K562 (cell line): ENCODE measurements at regions not wholly inside any gene's neighbourhood (a gene's known extent, or its start where the extent isn't known, plus 50 kb on each side); places are given as distances from the start of the nearest gene placed in this dataset.

Experiments used
- CBFB ChIP-seq: sonication (generic); formaldehyde crosslinking; IDR thresholded peaks from 2 replicates; pipeline ENCODE4 v1.4.0; 2020; ENCODE audit warnings: mild to moderate bottlenecking, missing genetic modification reagents
- CHCHD3 ChIP-seq: fragments of 250-450 bp; sonication (Bioruptor Pico); IDR thresholded peaks from 2 replicates; pipeline ENCODE4 v2.1.2; 2022; ENCODE audit warnings: mild to moderate bottlenecking
- EP300 ChIP-seq: IDR thresholded peaks from 2 replicates; pipeline ENCODE4 v1.6.1; 2012; ENCODE audit warnings: low read length, improper control_type of control experiment
- EWSR1 ChIP-seq: fragments of 450-650 bp; IDR thresholded peaks from 2 replicates; pipeline ENCODE4 v1.6.1; 2018; ENCODE audit warnings: borderline replicate concordance, mild to moderate bottlenecking, low read depth, moderate library complexity; ENCODE audit not compliant: partially characterized antibody
- FOXA3 ChIP-seq, 2 experiments: fragments of 450-650 bp in 1 of 2; sonication (generic) in 1 of 2; formaldehyde crosslinking; IDR thresholded peaks in 1 of 2; conservative IDR thresholded peaks in 1 of 2; 2 replicates each; pipeline versions ENCODE4 v1.4.0 to v1.8.0; 2020 to 2022; ENCODE audit warnings: mild to moderate bottlenecking in 2 of 2, missing genetic modification reagents in 1 of 2
- GTF2F1 ChIP-seq: IDR thresholded peaks from 2 replicates; pipeline ENCODE4 v1.6.1; 2011; ENCODE audit warnings: low read depth, low read length, improper control_type of control experiment
- HDGF ChIP-seq: fragments of 450-650 bp; IDR thresholded peaks from 2 replicates; pipeline ENCODE4 v1.6.1; 2016
- HLTF ChIP-seq: fragments of 450-650 bp; IDR thresholded peaks from 2 replicates; pipeline ENCODE4 v1.6.1; 2016
- KLF10 ChIP-seq: fragments of 250-450 bp; sonication (Bioruptor Pico); IDR thresholded peaks from 2 replicates; pipeline ENCODE4 v1.6.1; 2021; ENCODE audit warnings: matching md5 sums
- MED1 ChIP-seq: sonication (generic); formaldehyde crosslinking; IDR thresholded peaks from 2 replicates; pipeline ENCODE4 v1.8.1; 2023; ENCODE audit warnings: missing genetic modification reagents, borderline replicate concordance
- MIER1 ChIP-seq: fragments of 450-650 bp; IDR thresholded peaks from 2 replicates; pipeline ENCODE4 v1.6.1; 2016; ENCODE audit warnings: antibody characterized with exemption, mild to moderate bottlenecking, low read depth
- NFATC3 ChIP-seq: fragments of 450-650 bp; IDR thresholded peaks from 2 replicates; pipeline ENCODE4 v1.6.1; 2017; ENCODE audit warnings: mild to moderate bottlenecking
- SMAD3 ChIP-seq: fragments of 450-650 bp; formaldehyde crosslinking; conservative IDR thresholded peaks from 2 replicates; pipeline ENCODE4 v1.4.0; 2020; ENCODE audit warnings: mild to moderate bottlenecking
- TRIM28 ChIP-seq: fragments of 450-650 bp; IDR thresholded peaks from 2 replicates; pipeline ENCODE4 v1.6.1; 2017
- ZNF316 ChIP-seq: fragments of 450-650 bp; IDR thresholded peaks from 2 replicates; pipeline ENCODE4 v1.6.1; 2016
- ZNF384 ChIP-seq: IDR thresholded peaks from 2 replicates; pipeline ENCODE4 v1.6.1; 2012; ENCODE audit warnings: low read depth, low read length, improper control_type of control experiment
- TF ChIP-seq, protein P1 (sequence below): IDR thresholded peaks from 2 replicates; pipeline ENCODE4 v1.6.1; 2012; ENCODE audit warnings: low read depth, low read length, improper control_type of control experiment, borderline replicate concordance
- TF ChIP-seq, protein P2 (sequence below): fragments of 450-650 bp; IDR thresholded peaks from 2 replicates; pipeline ENCODE4 v1.6.1; 2016; ENCODE audit warnings: mild to moderate bottlenecking, moderate library complexity
- TF ChIP-seq, protein P3 (sequence below): sonication (generic); IDR thresholded peaks from 2 replicates; pipeline ENCODE4 v1.6.1; 2016

DNA sequence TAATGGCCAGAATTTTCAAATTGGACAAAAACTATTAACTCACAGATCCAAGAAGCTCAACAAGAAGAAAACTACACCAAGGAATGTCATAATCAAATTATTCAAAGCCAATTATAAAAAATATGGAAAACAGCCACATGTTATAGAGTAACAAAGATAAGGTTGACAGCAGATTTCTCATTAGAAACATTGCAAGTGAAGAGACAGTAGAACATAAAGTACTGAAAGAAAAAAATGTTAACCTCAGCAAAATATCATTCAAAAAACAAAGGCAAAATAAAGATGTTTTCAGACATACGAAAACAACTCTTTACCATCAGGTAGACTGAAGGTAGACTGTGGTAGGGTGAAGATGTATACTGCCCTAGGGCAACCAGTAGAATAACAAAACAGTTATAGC is 83.4 kb downstream of the KCNRG start (continued):
- TF ChIP-seq, protein P1, sequence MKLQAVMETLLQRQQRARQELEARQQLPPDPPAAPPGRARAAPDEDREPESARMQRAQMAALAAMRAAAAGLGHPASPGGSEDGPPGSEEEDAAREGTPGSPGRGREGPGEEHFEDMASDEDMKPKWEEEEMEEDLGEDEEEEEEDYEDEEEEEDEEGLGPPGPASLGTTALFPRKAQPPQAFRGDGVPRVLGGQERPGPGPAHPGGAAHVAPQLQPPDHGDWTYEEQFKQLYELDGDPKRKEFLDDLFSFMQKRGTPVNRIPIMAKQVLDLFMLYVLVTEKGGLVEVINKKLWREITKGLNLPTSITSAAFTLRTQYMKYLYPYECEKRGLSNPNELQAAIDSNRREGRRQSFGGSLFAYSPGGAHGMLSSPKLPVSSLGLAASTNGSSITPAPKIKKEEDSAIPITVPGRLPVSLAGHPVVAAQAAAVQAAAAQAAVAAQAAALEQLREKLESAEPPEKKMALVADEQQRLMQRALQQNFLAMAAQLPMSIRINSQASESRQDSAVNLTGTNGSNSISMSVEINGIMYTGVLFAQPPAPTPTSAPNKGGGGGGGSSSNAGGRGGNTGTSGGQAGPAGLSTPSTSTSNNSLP = no peak
- no peak for TF ChIP-seq KLF10 (CRISPR knock-in tag)
- no peak for TF ChIP-seq GTF2F1
- TF ChIP-seq MED1 (CRISPR knock-in tag) = no peak
- no peak for TF ChIP-seq FOXA3 (CRISPR knock-in tag; conservative IDR thresholded peaks at IDR 0.05 in 1 of 2, IDR thresholded peaks at IDR 0.05 in 1 of 2)
- peak; percentile 98 for TF ChIP-seq ZNF316
- peak; percentile 92 for TF ChIP-seq TRIM28
- TF ChIP-seq, protein P2, sequence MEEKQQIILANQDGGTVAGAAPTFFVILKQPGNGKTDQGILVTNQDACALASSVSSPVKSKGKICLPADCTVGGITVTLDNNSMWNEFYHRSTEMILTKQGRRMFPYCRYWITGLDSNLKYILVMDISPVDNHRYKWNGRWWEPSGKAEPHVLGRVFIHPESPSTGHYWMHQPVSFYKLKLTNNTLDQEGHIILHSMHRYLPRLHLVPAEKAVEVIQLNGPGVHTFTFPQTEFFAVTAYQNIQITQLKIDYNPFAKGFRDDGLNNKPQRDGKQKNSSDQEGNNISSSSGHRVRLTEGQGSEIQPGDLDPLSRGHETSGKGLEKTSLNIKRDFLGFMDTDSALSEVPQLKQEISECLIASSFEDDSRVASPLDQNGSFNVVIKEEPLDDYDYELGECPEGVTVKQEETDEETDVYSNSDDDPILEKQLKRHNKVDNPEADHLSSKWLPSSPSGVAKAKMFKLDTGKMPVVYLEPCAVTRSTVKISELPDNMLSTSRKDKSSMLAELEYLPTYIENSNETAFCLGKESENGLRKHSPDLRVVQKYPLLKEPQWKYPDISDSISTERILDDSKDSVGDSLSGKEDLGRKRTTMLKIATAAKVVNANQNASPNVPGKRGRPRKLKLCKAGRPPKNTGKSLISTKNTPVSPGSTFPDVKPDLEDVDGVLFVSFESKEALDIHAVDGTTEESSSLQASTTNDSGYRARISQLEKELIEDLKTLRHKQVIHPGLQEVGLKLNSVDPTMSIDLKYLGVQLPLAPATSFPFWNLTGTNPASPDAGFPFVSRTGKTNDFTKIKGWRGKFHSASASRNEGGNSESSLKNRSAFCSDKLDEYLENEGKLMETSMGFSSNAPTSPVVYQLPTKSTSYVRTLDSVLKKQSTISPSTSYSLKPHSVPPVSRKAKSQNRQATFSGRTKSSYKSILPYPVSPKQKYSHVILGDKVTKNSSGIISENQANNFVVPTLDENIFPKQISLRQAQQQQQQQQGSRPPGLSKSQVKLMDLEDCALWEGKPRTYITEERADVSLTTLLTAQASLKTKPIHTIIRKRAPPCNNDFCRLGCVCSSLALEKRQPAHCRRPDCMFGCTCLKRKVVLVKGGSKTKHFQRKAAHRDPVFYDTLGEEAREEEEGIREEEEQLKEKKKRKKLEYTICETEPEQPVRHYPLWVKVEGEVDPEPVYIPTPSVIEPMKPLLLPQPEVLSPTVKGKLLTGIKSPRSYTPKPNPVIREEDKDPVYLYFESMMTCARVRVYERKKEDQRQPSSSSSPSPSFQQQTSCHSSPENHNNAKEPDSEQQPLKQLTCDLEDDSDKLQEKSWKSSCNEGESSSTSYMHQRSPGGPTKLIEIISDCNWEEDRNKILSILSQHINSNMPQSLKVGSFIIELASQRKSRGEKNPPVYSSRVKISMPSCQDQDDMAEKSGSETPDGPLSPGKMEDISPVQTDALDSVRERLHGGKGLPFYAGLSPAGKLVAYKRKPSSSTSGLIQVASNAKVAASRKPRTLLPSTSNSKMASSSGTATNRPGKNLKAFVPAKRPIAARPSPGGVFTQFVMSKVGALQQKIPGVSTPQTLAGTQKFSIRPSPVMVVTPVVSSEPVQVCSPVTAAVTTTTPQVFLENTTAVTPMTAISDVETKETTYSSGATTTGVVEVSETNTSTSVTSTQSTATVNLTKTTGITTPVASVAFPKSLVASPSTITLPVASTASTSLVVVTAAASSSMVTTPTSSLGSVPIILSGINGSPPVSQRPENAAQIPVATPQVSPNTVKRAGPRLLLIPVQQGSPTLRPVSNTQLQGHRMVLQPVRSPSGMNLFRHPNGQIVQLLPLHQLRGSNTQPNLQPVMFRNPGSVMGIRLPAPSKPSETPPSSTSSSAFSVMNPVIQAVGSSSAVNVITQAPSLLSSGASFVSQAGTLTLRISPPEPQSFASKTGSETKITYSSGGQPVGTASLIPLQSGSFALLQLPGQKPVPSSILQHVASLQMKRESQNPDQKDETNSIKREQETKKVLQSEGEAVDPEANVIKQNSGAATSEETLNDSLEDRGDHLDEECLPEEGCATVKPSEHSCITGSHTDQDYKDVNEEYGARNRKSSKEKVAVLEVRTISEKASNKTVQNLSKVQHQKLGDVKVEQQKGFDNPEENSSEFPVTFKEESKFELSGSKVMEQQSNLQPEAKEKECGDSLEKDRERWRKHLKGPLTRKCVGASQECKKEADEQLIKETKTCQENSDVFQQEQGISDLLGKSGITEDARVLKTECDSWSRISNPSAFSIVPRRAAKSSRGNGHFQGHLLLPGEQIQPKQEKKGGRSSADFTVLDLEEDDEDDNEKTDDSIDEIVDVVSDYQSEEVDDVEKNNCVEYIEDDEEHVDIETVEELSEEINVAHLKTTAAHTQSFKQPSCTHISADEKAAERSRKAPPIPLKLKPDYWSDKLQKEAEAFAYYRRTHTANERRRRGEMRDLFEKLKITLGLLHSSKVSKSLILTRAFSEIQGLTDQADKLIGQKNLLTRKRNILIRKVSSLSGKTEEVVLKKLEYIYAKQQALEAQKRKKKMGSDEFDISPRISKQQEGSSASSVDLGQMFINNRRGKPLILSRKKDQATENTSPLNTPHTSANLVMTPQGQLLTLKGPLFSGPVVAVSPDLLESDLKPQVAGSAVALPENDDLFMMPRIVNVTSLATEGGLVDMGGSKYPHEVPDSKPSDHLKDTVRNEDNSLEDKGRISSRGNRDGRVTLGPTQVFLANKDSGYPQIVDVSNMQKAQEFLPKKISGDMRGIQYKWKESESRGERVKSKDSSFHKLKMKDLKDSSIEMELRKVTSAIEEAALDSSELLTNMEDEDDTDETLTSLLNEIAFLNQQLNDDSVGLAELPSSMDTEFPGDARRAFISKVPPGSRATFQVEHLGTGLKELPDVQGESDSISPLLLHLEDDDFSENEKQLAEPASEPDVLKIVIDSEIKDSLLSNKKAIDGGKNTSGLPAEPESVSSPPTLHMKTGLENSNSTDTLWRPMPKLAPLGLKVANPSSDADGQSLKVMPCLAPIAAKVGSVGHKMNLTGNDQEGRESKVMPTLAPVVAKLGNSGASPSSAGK = no peak
- no peak for TF ChIP-seq HLTF
- no peak for TF ChIP-seq CBFB (CRISPR knock-in tag)
- no peak for TF ChIP-seq EWSR1
- no peak for TF ChIP-seq EP300
- TF ChIP-seq CHCHD3 (CRISPR knock-in tag) = no peak
- TF ChIP-seq MIER1 = no peak
- TF ChIP-seq, protein P3, sequence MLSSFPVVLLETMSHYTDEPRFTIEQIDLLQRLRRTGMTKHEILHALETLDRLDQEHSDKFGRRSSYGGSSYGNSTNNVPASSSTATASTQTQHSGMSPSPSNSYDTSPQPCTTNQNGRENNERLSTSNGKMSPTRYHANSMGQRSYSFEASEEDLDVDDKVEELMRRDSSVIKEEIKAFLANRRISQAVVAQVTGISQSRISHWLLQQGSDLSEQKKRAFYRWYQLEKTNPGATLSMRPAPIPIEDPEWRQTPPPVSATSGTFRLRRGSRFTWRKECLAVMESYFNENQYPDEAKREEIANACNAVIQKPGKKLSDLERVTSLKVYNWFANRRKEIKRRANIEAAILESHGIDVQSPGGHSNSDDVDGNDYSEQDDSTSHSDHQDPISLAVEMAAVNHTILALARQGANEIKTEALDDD = no peak
- TF ChIP-seq NFATC3 = no peak
- TF ChIP-seq HDGF = no peak
- no peak for TF ChIP-seq ZNF384
- no peak for TF ChIP-seq SMAD3 (CRISPR knock-in tag)
